Left ventricle myocardium inferior (tissue), 1 donor: ENCODE measurements at regions not wholly inside any gene's neighbourhood (a gene's known extent, or its start where the extent isn't known, plus 50 kb on each side); places are given as distances from the start of the nearest gene placed in this dataset.

Experiments used
- DNase-seq: peaks from one replicate; pipeline ENCODE4 v3.0.0-alpha.2; 2020
- H3K27ac ChIP-seq: fragments of 200-600 bp; replicated peaks from 2 replicates; pipeline ENCODE4 v1.8.0; 2021
- H3K27me3 ChIP-seq: fragments of 200-600 bp; 2 replicates; pipeline ENCODE4 v1.8.0; 2021; ENCODE audit warnings: low read depth
- H3K36me3 ChIP-seq: fragments of 200-600 bp; 2 replicates; pipeline ENCODE4 v1.8.0; 2021
- H3K4me1 ChIP-seq: fragments of 200-600 bp; 2 replicates; pipeline ENCODE4 v1.8.0; 2021
- H3K4me3 ChIP-seq: fragments of 200-600 bp; 2 replicates; pipeline ENCODE4 v1.8.0; 2021; ENCODE audit warnings: mild to moderate bottlenecking, moderate library complexity
- H3K9me3 ChIP-seq: fragments of 200-600 bp; replicated peaks from 2 replicates; pipeline ENCODE4 v1.8.0; 2021
- intact Hi-C: fragments of 100-400 bp; cut with micrococcal nuclease; formaldehyde crosslinking; loops from one replicate; pipeline ENCODE4 v1.11.0; 2022
- TF ChIP-seq, protein P1 (sequence below): fragments of 200-600 bp; IDR thresholded peaks from 2 replicates; pipeline ENCODE4 v1.8.0; 2021; ENCODE audit warnings: antibody characterized with exemption, mild to moderate bottlenecking, borderline replicate concordance
- donor health status: DM: no; HTN: yes; CAD: no; lungs with severe emphysema.

DNA sequence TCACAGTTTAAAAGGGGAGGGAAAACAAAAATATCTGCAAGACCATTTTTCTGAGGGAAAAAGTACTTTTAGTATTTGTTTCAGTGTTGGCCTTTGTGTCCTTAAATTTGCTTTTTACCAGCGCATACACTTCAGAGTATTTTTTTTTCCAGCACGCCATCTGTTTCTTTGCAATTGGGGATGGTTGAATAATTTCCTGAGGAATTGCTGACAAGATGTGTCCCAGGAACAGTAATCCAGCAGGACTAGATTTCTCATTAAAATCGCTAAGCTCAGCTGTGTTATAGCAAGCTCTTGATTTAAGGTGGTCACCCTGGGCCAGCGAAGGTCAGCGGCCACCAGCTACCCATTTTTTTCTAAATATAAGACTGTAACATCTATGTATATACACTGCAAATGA, 156.9 kb upstream of the RHOBTB1 start:
- Histone ChIP-seq H3K4me3 (no peak overlapping the region), H3K36me3 (no peaks in the 10 kb centered on the region), H3K9me3 (peaks cover under 1% of the 10 kb centered on the region), H3K27me3 (no peaks in the 10 kb centered on the region), H3K27ac (no peak overlapping the region), H3K4me1 (no peaks in the 10 kb centered on the region)
- no peak for DNase-seq
- intact Hi-C loops, result no loop called here
- TF ChIP-seq, protein P1, sequence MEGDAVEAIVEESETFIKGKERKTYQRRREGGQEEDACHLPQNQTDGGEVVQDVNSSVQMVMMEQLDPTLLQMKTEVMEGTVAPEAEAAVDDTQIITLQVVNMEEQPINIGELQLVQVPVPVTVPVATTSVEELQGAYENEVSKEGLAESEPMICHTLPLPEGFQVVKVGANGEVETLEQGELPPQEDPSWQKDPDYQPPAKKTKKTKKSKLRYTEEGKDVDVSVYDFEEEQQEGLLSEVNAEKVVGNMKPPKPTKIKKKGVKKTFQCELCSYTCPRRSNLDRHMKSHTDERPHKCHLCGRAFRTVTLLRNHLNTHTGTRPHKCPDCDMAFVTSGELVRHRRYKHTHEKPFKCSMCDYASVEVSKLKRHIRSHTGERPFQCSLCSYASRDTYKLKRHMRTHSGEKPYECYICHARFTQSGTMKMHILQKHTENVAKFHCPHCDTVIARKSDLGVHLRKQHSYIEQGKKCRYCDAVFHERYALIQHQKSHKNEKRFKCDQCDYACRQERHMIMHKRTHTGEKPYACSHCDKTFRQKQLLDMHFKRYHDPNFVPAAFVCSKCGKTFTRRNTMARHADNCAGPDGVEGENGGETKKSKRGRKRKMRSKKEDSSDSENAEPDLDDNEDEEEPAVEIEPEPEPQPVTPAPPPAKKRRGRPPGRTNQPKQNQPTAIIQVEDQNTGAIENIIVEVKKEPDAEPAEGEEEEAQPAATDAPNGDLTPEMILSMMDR, result no peak

DNA sequence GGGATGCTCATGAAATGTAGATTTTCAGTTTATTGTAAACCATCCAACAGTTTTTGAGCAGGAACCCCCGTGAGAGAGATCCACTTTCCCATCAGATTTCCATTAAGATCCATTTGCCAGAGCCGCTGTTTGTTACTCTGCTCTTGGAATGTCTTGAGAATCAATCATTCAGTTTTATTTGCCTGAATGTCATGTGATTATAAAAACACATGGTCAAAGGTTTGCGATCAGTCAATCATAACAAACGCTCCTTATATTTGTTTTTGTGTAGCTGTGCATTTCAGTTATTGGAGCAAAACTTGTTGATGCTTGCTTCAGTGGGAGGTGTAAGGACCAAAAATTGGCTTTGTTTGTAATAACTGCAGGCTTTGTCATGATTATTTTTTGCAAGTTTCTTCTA, 155.8 kb upstream of the RHOBTB1 start:
- peaks cover 6% of the 10 kb centered on the region for H3K9me3 ChIP-seq
- H3K27ac ChIP-seq, result no peak overlapping the region
- no peaks in the 10 kb centered on the region for H3K4me1 ChIP-seq
- intact Hi-C loops, result no loop called here
- no peak for DNase-seq
- H3K4me3 ChIP-seq, result no peak overlapping the region
- no peaks in the 10 kb centered on the region for H3K36me3 ChIP-seq
- TF ChIP-seq, protein P1, result no peak
- H3K27me3 ChIP-seq, result no peaks in the 10 kb centered on the region

DNA sequence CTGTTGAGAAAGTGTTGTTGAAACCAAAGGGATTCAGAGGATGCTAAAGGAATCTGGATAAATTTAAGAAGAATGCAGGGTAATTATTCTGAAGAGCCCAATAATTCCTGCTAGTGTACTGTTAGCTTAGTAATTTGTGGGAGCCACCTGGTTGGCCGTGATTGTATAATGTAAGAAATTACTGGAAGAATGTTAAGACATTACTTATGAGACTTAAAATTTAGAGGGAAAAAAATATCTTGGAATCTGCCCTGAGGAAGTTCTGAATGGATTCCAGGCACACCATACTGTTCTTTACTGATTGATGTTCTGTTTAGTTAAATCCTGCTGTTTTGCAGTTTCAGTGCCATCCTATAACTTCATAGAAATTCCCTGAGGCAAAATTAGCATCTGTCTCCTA, 155.0 kb upstream of the RHOBTB1 start:
- DNase-seq, result no peak
- intact Hi-C loops, result no loop called here
- H3K36me3 ChIP-seq, result no peaks in the 10 kb centered on the region
- H3K27me3 ChIP-seq, result no peaks in the 10 kb centered on the region
- H3K4me3 ChIP-seq, result no peak overlapping the region
- H3K27ac ChIP-seq, result no peak overlapping the region
- H3K4me1 ChIP-seq, result no peaks in the 10 kb centered on the region
- TF ChIP-seq, protein P1, result no peak
- H3K9me3 ChIP-seq, result peaks cover 6% of the 10 kb centered on the region

DNA sequence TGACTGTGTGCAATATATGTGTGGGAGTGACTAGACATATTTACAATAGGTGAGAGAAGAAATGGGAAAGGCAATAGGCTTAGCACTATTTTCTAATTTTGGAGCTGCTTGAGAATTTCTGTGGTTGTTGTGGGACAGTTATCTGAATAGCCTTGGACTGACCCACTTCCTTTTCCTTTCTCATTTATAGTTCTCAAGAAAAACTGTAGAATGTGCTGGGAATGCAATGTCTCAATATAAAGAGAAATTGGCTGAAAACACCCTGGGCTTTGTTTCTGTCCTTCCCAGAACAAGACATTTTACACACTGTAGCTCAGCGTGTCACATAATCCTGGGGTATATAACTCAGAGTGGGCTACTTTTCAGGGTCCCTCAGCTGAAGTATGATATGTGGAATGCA, 153.0 kb upstream of the RHOBTB1 start:
- intact Hi-C loops, result no loop called here
- H3K4me3 ChIP-seq, result no peak overlapping the region
- H3K27ac ChIP-seq, result no peak overlapping the region
- H3K36me3 ChIP-seq, result no peaks in the 10 kb centered on the region
- H3K27me3 ChIP-seq, result no peaks in the 10 kb centered on the region
- TF ChIP-seq, protein P1, result no peak
- H3K9me3 ChIP-seq, result peaks cover 6% of the 10 kb centered on the region
- no peaks in the 10 kb centered on the region for H3K4me1 ChIP-seq
- DNase-seq, result no peak

DNA sequence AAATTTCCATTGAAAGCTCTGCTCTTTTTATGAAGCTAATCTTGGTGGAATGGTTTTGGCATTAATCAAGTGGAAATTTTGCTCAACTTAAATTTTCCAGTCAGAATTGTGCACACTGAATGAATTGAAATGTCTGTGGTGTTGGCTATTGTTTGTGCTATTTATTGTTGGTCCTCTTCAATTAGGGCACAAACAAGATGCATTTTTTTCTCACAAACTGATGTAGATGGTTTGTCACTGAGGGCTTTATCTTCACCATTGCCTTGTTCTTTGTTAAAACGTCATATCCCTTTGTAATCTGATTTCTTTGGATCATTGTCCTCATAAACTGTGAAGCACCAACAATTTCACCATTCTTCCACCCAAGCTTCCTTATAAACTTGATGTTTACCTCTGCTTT, 152.1 kb upstream of the RHOBTB1 start:
- TF ChIP-seq, protein P1, result no peak
- intact Hi-C loops, result no loop called here

DNA sequence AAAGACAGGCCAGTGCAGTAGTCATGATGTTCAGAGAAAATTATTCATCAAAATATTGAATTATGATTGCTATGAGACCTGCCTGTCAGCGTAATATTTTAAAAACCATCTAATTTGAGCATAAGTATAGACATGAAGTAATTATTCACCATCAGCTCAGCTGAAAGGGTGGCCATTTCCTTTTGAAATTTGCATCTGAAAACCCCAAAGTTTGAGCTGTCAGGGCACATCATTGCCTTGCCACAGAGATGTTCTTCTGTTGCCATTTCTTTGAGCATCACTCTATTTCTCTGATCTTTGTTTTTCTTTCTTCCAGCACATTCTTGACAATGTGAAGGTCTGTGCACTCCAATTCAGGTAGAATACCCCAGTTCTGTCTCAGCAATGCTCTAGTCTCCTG, 147.5 kb upstream of the RHOBTB1 start:
- no peaks in the 10 kb centered on the region for H3K36me3 ChIP-seq
- DNase-seq, result no peak
- intact Hi-C loops, result no loop called here

More for the DNA sequence above, 152.1 kb upstream of the RHOBTB1 start:
- H3K27ac ChIP-seq, result no peak overlapping the region
- no peak overlapping the region for H3K4me3 ChIP-seq
- no peaks in the 10 kb centered on the region for H3K27me3 ChIP-seq
- H3K9me3 ChIP-seq, result peaks cover 6% of the 10 kb centered on the region
- H3K4me1 ChIP-seq, result no peaks in the 10 kb centered on the region
- H3K36me3 ChIP-seq, result no peaks in the 10 kb centered on the region
- no peak for DNase-seq

More for the DNA sequence above, 147.5 kb upstream of the RHOBTB1 start:
- TF ChIP-seq, protein P1, result no peak
- peaks cover 6% of the 10 kb centered on the region for H3K9me3 ChIP-seq
- H3K4me1 ChIP-seq, result no peaks in the 10 kb centered on the region
- H3K27ac ChIP-seq, result no peak overlapping the region
- H3K4me3 ChIP-seq, result no peak overlapping the region
- H3K27me3 ChIP-seq, result no peaks in the 10 kb centered on the region
